ENCODE measurements at regions not wholly inside any gene's neighbourhood (a gene's known extent, or its start where the extent isn't known, plus 50 kb on each side); places are given as distances from the start of the nearest gene placed in this dataset.

- WGBS (ENCODE audit: insufficient coverage, low lambda C conversion rate): 78% methylated on average over 1 of the region's 6 CpGs
Observed at GRCh38 chr18:46332286-46332801, 228.2 kb downstream of the HAUS1 start.

GRCh38 chr18:46332921-46333341 lies 228.7 kb downstream of the HAUS1 start:
- Histone ChIP-seq H3K36me3 (ENCODE audit: control insufficient read depth, insufficient read depth, low read length) (no peaks in the 10 kb centered on the region), H3K4me1 (ENCODE audit: control insufficient read depth, insufficient read depth, low read length) (peaks cover 3% of the 10 kb centered on the region), H3K27ac (ENCODE audit: low read length) (no peak overlapping the region), H3K27me3 (ENCODE audit: control insufficient read depth, insufficient read depth, low read length) (peaks cover 52% of the 10 kb centered on the region), H3K4me3 (ENCODE audit: low read length) (no peak overlapping the region), H3K9me3 (ENCODE audit: control insufficient read depth, low read depth, low read length) (no peaks in the 10 kb centered on the region)
- no CpG with 5 or more reads among the region's 9 CpGs for WGBS (ENCODE audit: insufficient coverage, low lambda C conversion rate)
- DNase-seq: peak; percentile 12 to 14

More at GRCh38 chr18:46332286-46332801, 228.2 kb downstream of the HAUS1 start:
- Histone ChIP-seq H3K27ac (ENCODE audit: low read length) (no peak overlapping the region), H3K27me3 (ENCODE audit: control insufficient read depth, insufficient read depth, low read length) (peaks cover 52% of the 10 kb centered on the region), H3K36me3 (ENCODE audit: control insufficient read depth, insufficient read depth, low read length) (no peaks in the 10 kb centered on the region), H3K4me3 (ENCODE audit: low read length) (no peak overlapping the region), H3K4me1 (ENCODE audit: control insufficient read depth, insufficient read depth, low read length) (peaks cover 3% of the 10 kb centered on the region), H3K9me3 (ENCODE audit: control insufficient read depth, low read depth, low read length) (no peaks in the 10 kb centered on the region)
- DNase-seq: no peak

- peaks cover 57% of the 10 kb centered on the region for H3K27me3 ChIP-seq (ENCODE audit: control insufficient read depth, insufficient read depth, low read length)
- no peaks in the 10 kb centered on the region for H3K9me3 ChIP-seq (ENCODE audit: control insufficient read depth, low read depth, low read length)
- peaks cover 3% of the 10 kb centered on the region for H3K4me1 ChIP-seq (ENCODE audit: control insufficient read depth, insufficient read depth, low read length)
- WGBS (ENCODE audit: insufficient coverage, low lambda C conversion rate): no CpG with 5 or more reads among the region's 77 CpGs
- H3K27ac ChIP-seq (ENCODE audit: low read length): no peak overlapping the region
- DNase-seq: peak; percentile 29 to 46
- no peaks in the 10 kb centered on the region for H3K36me3 ChIP-seq (ENCODE audit: control insufficient read depth, insufficient read depth, low read length)
- H3K4me3 ChIP-seq (ENCODE audit: low read length): peak overlapping the region; percentile 38
Observed at GRCh38 chr18:46333431-46334135, 229.4 kb downstream of the HAUS1 start.

- peak overlapping the region; percentile 36 for H3K4me3 ChIP-seq (ENCODE audit: low read length)
- 20% methylated on average over 1 of the region's 27 CpGs for WGBS (ENCODE audit: insufficient coverage, low lambda C conversion rate)
- H3K27me3 ChIP-seq (ENCODE audit: control insufficient read depth, insufficient read depth, low read length): peaks cover 57% of the 10 kb centered on the region
- H3K36me3 ChIP-seq (ENCODE audit: control insufficient read depth, insufficient read depth, low read length): no peaks in the 10 kb centered on the region
- peak in 1 of 2 donors; percentile 31 for DNase-seq
- H3K4me1 ChIP-seq (ENCODE audit: control insufficient read depth, insufficient read depth, low read length): peaks cover 3% of the 10 kb centered on the region
- peak overlapping the region; percentile 56 for H3K27ac ChIP-seq (ENCODE audit: low read length)
- H3K9me3 ChIP-seq (ENCODE audit: control insufficient read depth, low read depth, low read length): no peaks in the 10 kb centered on the region
Observed at GRCh38 chr18:46334868-46335281, 230.7 kb downstream of the HAUS1 start.

- Histone ChIP-seq H3K27me3 (ENCODE audit: control insufficient read depth, insufficient read depth, low read length) (peaks cover 56% of the 10 kb centered on the region), H3K4me1 (ENCODE audit: control insufficient read depth, insufficient read depth, low read length) (peaks cover 3% of the 10 kb centered on the region), H3K27ac (ENCODE audit: low read length) (peak overlapping the region; percentile 56), H3K36me3 (ENCODE audit: control insufficient read depth, insufficient read depth, low read length) (no peaks in the 10 kb centered on the region), H3K4me3 (ENCODE audit: low read length) (peak overlapping the region; percentile 36), H3K9me3 (ENCODE audit: control insufficient read depth, low read depth, low read length) (no peaks in the 10 kb centered on the region)
- peak; percentile 13 to 17 for DNase-seq
- WGBS (ENCODE audit: insufficient coverage, low lambda C conversion rate): no CpG with 5 or more reads among the region's 15 CpGs
Observed at GRCh38 chr18:46335534-46336101, 231.4 kb downstream of the HAUS1 start.

- Histone ChIP-seq H3K27me3 (ENCODE audit: control insufficient read depth, insufficient read depth, low read length) (peaks cover 52% of the 10 kb centered on the region), H3K27ac (ENCODE audit: low read length) (peak overlapping the region; percentile 56), H3K9me3 (ENCODE audit: control insufficient read depth, low read depth, low read length) (no peaks in the 10 kb centered on the region), H3K4me1 (ENCODE audit: control insufficient read depth, insufficient read depth, low read length) (peaks cover 3% of the 10 kb centered on the region), H3K4me3 (ENCODE audit: low read length) (no peak overlapping the region), H3K36me3 (ENCODE audit: control insufficient read depth, insufficient read depth, low read length) (no peaks in the 10 kb centered on the region)
- WGBS (ENCODE audit: insufficient coverage, low lambda C conversion rate): no CpG with 5 or more reads among the region's 8 CpGs
- peak in 1 of 2 donors; percentile 26 for DNase-seq
Observed at GRCh38 chr18:46336278-46337111, 232.3 kb downstream of the HAUS1 start.

- DNase-seq: no peak
- H3K4me3 ChIP-seq (ENCODE audit: low read length): no peak overlapping the region
- H3K4me1 ChIP-seq (ENCODE audit: control insufficient read depth, insufficient read depth, low read length): peaks cover 3% of the 10 kb centered on the region
- H3K27me3 ChIP-seq (ENCODE audit: control insufficient read depth, insufficient read depth, low read length): peaks cover 50% of the 10 kb centered on the region
- no peaks in the 10 kb centered on the region for H3K9me3 ChIP-seq (ENCODE audit: control insufficient read depth, low read depth, low read length)
- no peaks in the 10 kb centered on the region for H3K36me3 ChIP-seq (ENCODE audit: control insufficient read depth, insufficient read depth, low read length)
- H3K27ac ChIP-seq (ENCODE audit: low read length): no peak overlapping the region
- 86% methylated on average over 5 of the region's 10 CpGs for WGBS (ENCODE audit: insufficient coverage, low lambda C conversion rate)
Observed at GRCh38 chr18:46337271-46337670, 233.1 kb downstream of the HAUS1 start.

- Histone ChIP-seq H3K4me3 (ENCODE audit: low read length) (no peak overlapping the region), H3K9me3 (ENCODE audit: control insufficient read depth, low read depth, low read length) (no peaks in the 10 kb centered on the region), H3K27me3 (ENCODE audit: control insufficient read depth, insufficient read depth, low read length) (peaks cover 40% of the 10 kb centered on the region), H3K4me1 (ENCODE audit: control insufficient read depth, insufficient read depth, low read length) (peaks cover 2% of the 10 kb centered on the region), H3K27ac (ENCODE audit: low read length) (no peak overlapping the region), H3K36me3 (ENCODE audit: control insufficient read depth, insufficient read depth, low read length) (no peaks in the 10 kb centered on the region)
- no peak for DNase-seq
- WGBS (ENCODE audit: insufficient coverage, low lambda C conversion rate): 60% methylated on average over 1 of the region's 2 CpGs
Observed at GRCh38 chr18:46338205-46338604, 234.0 kb downstream of the HAUS1 start.

GRCh38 chr18:46338766-46339165 lies 234.6 kb downstream of the HAUS1 start:
- H3K4me3 ChIP-seq (ENCODE audit: low read length): no peak overlapping the region
- H3K4me1 ChIP-seq (ENCODE audit: control insufficient read depth, insufficient read depth, low read length): no peaks in the 10 kb centered on the region
- WGBS (ENCODE audit: insufficient coverage, low lambda C conversion rate): 86% methylated on average over 1 of the region's 7 CpGs
- H3K9me3 ChIP-seq (ENCODE audit: control insufficient read depth, low read depth, low read length): no peaks in the 10 kb centered on the region
- H3K27me3 ChIP-seq (ENCODE audit: control insufficient read depth, insufficient read depth, low read length): peaks cover 36% of the 10 kb centered on the region
- DNase-seq: no peak
- H3K27ac ChIP-seq (ENCODE audit: low read length): no peak overlapping the region
- H3K36me3 ChIP-seq (ENCODE audit: control insufficient read depth, insufficient read depth, low read length): no peaks in the 10 kb centered on the region

- Histone ChIP-seq H3K27me3 (ENCODE audit: control insufficient read depth, insufficient read depth, low read length) (peaks cover 22% of the 10 kb centered on the region), H3K9me3 (ENCODE audit: control insufficient read depth, low read depth, low read length) (no peaks in the 10 kb centered on the region), H3K4me3 (ENCODE audit: low read length) (no peak overlapping the region), H3K4me1 (ENCODE audit: control insufficient read depth, insufficient read depth, low read length) (no peaks in the 10 kb centered on the region), H3K36me3 (ENCODE audit: control insufficient read depth, insufficient read depth, low read length) (no peaks in the 10 kb centered on the region), H3K27ac (ENCODE audit: low read length) (no peak overlapping the region)
- WGBS (ENCODE audit: insufficient coverage, low lambda C conversion rate): no CpG with 5 or more reads among the region's 7 CpGs
- DNase-seq: no peak
Observed at GRCh38 chr18:46340716-46341115, 236.5 kb downstream of the HAUS1 start.

Data from large intestine (tissue), 3 donors.